ENCODE measurements at regions not wholly inside any gene's neighbourhood (a gene's known extent, or its start where the extent isn't known, plus 50 kb on each side); places are given as distances from the start of the nearest gene placed in this dataset.

GRCh38 chr21:25246546-25246945, 360.7 kb downstream of the MRPL39 start:
- no peak for TF ChIP-seq CEBPB (IDR thresholded peaks at IDR 0.05; ENCODE audit: low read depth, low read length)
- TF ChIP-seq, protein P1, sequence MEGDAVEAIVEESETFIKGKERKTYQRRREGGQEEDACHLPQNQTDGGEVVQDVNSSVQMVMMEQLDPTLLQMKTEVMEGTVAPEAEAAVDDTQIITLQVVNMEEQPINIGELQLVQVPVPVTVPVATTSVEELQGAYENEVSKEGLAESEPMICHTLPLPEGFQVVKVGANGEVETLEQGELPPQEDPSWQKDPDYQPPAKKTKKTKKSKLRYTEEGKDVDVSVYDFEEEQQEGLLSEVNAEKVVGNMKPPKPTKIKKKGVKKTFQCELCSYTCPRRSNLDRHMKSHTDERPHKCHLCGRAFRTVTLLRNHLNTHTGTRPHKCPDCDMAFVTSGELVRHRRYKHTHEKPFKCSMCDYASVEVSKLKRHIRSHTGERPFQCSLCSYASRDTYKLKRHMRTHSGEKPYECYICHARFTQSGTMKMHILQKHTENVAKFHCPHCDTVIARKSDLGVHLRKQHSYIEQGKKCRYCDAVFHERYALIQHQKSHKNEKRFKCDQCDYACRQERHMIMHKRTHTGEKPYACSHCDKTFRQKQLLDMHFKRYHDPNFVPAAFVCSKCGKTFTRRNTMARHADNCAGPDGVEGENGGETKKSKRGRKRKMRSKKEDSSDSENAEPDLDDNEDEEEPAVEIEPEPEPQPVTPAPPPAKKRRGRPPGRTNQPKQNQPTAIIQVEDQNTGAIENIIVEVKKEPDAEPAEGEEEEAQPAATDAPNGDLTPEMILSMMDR (conservative IDR thresholded peaks at IDR 0.05; ENCODE audit: low read depth, low read length), result no peak
- TF ChIP-seq USF2 (IDR thresholded peaks at IDR 0.05; ENCODE audit: low read depth, low read length), result no peak
- no peak for TF ChIP-seq POLR2A (IDR thresholded peaks at IDR 0.05; ENCODE audit: low read depth, low read length)
- no peak for TF ChIP-seq BHLHE40 (IDR thresholded peaks at IDR 0.05; ENCODE audit: low read depth, low read length)
- TF ChIP-seq MAFK (IDR thresholded peaks at IDR 0.05; ENCODE audit: low read depth, low read length), result no peak
- no peak for TF ChIP-seq RAD21 (IDR thresholded peaks at IDR 0.05; ENCODE audit: low read length)
- no peak for TF ChIP-seq MXI1 (IDR thresholded peaks at IDR 0.05; ENCODE audit: borderline replicate concordance, low read depth, low read length)
- TF ChIP-seq CHD1 (IDR thresholded peaks at IDR 0.05; ENCODE audit: low read depth, low read length), result no peak
- TF ChIP-seq RCOR1 (IDR thresholded peaks at IDR 0.05; ENCODE audit: insufficient replicate concordance, low read length), result no peak
- no peak for TF ChIP-seq SMC3 (IDR thresholded peaks at IDR 0.05; ENCODE audit: low read depth, low read length)
- no peak for TF ChIP-seq RFX5 (IDR thresholded peaks at IDR 0.05; ENCODE audit: low read depth, low read length)
- no peak for TF ChIP-seq FOS (IDR thresholded peaks at IDR 0.05; ENCODE audit: low read depth, low read length)
- no peak for TF ChIP-seq ELK1 (IDR thresholded peaks at IDR 0.05; ENCODE audit: borderline replicate concordance, low read depth, low read length)

Measured in IMR-90 (cell line).